Subcutaneous abdominal adipose tissue (tissue), 5 donors: ENCODE measurements at regions not wholly inside any gene's neighbourhood (a gene's known extent, or its start where the extent isn't known, plus 50 kb on each side); places are given as distances from the start of the nearest gene placed in this dataset.

Experiments
- H3K27ac ChIP-seq: one replicate; pipeline ENCODE4 v1.7.0; 2013; ENCODE audit warnings: low read depth, mild to moderate bottlenecking, inconsistent platforms, low read length, moderate library complexity
- H3K27me3 ChIP-seq, 5 donors: one replicate each; pipeline ENCODE4 v1.7.0; 2013; ENCODE audit warnings: low read length in 5 of 5, inconsistent platforms in 1 of 5; ENCODE audit not compliant: control insufficient read depth in 5 of 5, insufficient read depth in 4 of 5
- H3K36me3 ChIP-seq, 5 donors: one replicate each; pipeline ENCODE4 v1.7.0; 2013; ENCODE audit warnings: low read length in 5 of 5; ENCODE audit not compliant: control insufficient read depth in 5 of 5, insufficient read depth in 5 of 5
- H3K4me1 ChIP-seq, 5 donors: one replicate each; pipeline ENCODE4 v1.7.0; 2013; ENCODE audit warnings: low read length in 5 of 5, mild to moderate bottlenecking in 3 of 5, moderate library complexity in 1 of 5; ENCODE audit not compliant: control insufficient read depth in 5 of 5, insufficient read depth in 5 of 5
- H3K4me3 ChIP-seq, 5 donors: one replicate each; pipeline ENCODE4 v1.7.0; 2013; ENCODE audit warnings: low read length in 5 of 5, low read depth in 1 of 5
- H3K9ac ChIP-seq, 5 donors: one replicate each; pipeline ENCODE4 v1.7.0; 2013; ENCODE audit warnings: low read length in 5 of 5, mild to moderate bottlenecking in 4 of 5, moderate library complexity in 3 of 5
- H3K9me3 ChIP-seq, 5 donors: one replicate each; pipeline ENCODE4 v1.7.0; 2013; ENCODE audit warnings: low read length in 5 of 5; ENCODE audit not compliant: control insufficient read depth in 5 of 5
- donor health status: healthy.
- donor health status: healthy.
- donor health status: healthy.
- donor health status: healthy.
- donor health status: healthy.

DNA sequence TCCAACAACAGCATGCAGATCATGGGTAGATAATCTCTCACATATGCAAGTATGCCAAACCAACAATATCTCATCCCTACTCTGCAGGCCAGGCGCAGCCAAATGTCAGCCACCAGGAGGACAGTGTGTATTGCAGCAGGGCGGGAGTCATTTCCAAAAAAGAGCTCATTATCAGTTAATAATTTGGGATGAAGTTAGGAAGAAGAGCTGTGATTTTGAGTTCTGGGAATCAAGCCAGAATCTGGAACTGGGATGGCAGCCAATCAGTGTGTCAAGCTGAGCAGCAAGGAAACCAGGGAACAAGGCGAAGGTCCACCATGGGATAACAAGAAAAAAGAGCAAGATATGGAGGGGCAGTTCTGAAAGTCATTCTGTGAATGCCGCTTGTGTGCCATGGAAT, 88.2 kb upstream of the CAMK2D start:
- Histone ChIP-seq H3K27me3 (no peaks in the 10 kb centered on the region), H3K27ac (no peak overlapping the region), H3K9me3 (no peaks in the 10 kb centered on the region), H3K4me1 (peaks cover 0 to 17% (median 14%) of the 10 kb centered on the region in 5 donors), H3K36me3 (no peaks in the 10 kb centered on the region), H3K9ac (no peak overlapping the region), H3K4me3 (no peak overlapping the region)

DNA sequence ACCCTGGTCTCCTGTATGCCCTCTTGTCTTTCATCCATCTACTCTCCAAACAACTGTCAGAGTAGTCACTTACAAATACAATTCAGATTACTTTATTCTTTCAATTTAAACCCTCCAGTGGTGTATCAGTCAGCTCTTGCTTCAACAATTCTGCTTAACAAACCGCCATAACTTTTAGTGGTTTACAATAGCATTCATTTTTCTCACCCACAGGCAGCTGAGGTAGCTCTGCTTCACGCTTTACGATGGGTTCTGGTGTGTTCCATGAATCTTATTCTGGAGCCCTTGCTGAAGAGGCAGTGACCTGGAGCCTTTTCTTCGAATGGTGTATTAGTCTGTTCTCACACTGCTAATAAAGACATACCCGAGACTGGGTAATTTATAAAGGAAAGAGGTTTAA, 86.2 kb upstream of the CAMK2D start:
- H3K27ac ChIP-seq, result no peak overlapping the region
- no peaks in the 10 kb centered on the region for H3K9me3 ChIP-seq
- no peak overlapping the region for H3K9ac ChIP-seq
- H3K4me3 ChIP-seq, result no peak overlapping the region
- H3K4me1 ChIP-seq, result peaks cover 0 to 17% (median 14%) of the 10 kb centered on the region in 5 donors
- H3K36me3 ChIP-seq, result no peaks in the 10 kb centered on the region
- no peaks in the 10 kb centered on the region for H3K27me3 ChIP-seq

DNA sequence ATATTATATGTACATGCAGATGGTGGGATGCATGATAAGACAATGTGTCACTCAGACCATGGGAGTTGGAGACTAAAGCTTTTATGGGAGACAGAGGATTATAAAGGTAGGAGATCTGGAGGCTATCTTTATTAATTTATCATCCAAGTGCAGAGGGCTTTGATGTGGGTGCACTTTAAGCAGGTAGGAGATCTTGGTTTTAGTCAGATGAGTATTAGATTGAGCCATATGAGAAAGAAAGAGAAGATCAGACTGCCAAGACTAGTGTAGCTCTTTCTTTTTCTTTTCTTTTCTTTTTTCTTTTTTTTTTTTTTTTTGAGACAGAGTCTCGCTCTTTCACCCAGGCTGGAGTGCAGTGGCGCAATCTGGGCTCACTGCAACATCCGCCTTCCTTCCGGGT, 84.9 kb upstream of the CAMK2D start:
- no peaks in the 10 kb centered on the region for H3K36me3 ChIP-seq
- no peak overlapping the region for H3K9ac ChIP-seq
- peaks cover 0 to 17% (median 14%) of the 10 kb centered on the region in 5 donors for H3K4me1 ChIP-seq
- H3K27me3 ChIP-seq, result no peaks in the 10 kb centered on the region
- no peak overlapping the region for H3K4me3 ChIP-seq
- no peaks in the 10 kb centered on the region for H3K9me3 ChIP-seq
- no peak overlapping the region for H3K27ac ChIP-seq

DNA sequence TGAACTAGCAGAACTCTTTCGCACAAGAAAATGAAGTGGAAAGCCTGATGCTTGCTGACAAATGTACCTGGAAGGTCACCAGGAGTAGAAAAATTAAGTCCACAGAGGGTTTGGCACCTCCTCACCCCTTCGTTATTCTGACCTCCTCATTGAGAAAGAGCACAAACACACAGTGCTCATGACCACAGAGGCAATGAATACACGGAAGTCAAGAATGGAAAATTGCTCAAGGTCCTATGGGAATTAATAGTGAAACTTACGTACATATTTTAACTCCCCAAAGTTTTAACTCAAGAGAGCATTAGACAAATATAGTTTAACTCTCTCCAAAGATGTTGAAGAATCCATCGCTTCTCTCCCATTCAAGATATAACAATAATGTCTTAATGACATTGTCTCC, 83.6 kb upstream of the CAMK2D start:
- no peaks in the 10 kb centered on the region for H3K36me3 ChIP-seq
- peak overlapping the region in 4 of 5 donors; percentile 5 to 47 (median 26) for H3K4me3 ChIP-seq
- H3K9me3 ChIP-seq, result no peaks in the 10 kb centered on the region

DNA sequence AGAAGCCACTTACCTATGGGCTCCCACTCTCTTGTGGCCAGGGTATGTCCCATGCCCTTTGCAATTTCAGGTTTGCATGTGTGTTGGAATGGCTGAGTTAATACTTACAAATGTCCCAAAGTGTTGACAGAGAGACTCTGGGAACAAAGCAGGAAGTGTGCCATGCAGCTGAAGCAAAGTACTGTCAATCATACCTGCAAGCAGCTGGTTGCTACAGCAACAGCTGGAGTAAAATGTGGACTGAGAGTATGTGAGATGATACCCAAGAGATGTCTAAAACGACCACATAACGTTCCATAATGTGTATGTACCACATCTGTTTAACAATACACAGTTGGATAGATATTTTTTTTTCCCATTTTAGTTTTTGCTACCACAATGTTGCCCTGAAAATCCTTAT, 82.8 kb upstream of the CAMK2D start:
- no peaks in the 10 kb centered on the region for H3K27me3 ChIP-seq
- H3K4me1 ChIP-seq, result peaks cover 0 to 10% (median 9%) of the 10 kb centered on the region in 5 donors
- no peaks in the 10 kb centered on the region for H3K9me3 ChIP-seq
- H3K9ac ChIP-seq, result no peak overlapping the region
- no peaks in the 10 kb centered on the region for H3K36me3 ChIP-seq
- H3K4me3 ChIP-seq, result no peak overlapping the region
- no peak overlapping the region for H3K27ac ChIP-seq

More for the DNA sequence above, 83.6 kb upstream of the CAMK2D start:
- Histone ChIP-seq H3K27ac (no peak overlapping the region), H3K9ac (no peak overlapping the region), H3K27me3 (no peaks in the 10 kb centered on the region), H3K4me1 (peaks cover 0 to 17% (median 14%) of the 10 kb centered on the region in 5 donors)

DNA sequence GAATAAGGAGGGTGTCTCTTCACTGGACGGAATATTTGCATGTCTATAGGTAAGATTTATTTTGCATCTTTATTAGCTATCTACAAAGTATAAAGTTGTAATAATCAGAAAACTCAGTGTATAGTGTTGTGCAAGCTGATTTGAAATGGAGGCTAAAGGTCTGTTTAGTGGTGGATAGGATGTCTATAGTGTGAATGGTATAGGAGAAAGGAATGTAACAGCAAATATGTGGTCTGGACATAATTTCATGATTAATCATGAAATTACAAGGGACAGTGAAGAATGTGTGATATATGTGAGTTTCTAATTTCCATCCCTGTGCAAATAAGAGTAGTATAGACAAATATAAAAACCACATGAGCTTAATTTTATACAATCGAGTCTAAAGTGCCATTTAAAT, 79.3 kb upstream of the CAMK2D start:
- Histone ChIP-seq H3K4me1 (peaks cover 0 to 19% (median 15%) of the 10 kb centered on the region in 5 donors), H3K36me3 (no peaks in the 10 kb centered on the region), H3K27ac (no peak overlapping the region), H3K9me3 (no peaks in the 10 kb centered on the region), H3K27me3 (no peaks in the 10 kb centered on the region), H3K4me3 (no peak overlapping the region), H3K9ac (no peak overlapping the region)

DNA sequence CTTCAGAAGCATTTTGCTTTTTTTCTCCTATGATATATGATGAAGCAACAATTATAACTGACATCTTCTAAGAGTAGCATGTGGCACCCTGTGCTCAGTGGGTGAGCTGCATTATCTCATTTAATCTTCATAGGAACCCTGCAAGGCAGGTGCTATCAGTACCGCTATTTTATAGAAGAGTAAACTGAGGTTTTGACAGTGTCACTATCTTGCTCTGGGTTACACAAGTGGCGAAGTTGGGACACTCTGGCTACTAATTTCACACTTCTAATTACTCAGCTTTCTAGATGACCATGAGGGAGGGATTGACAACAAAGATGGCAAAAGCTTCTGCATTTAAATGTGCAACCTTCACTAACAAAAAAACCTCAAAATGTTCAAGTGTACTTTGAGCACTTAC, 76.9 kb upstream of the CAMK2D start:
- H3K36me3 ChIP-seq, result no peaks in the 10 kb centered on the region
- no peak overlapping the region for H3K27ac ChIP-seq
- peaks cover 0 to 10% (median 6%) of the 10 kb centered on the region in 5 donors for H3K4me1 ChIP-seq
- H3K4me3 ChIP-seq, result no peak overlapping the region
- no peaks in the 10 kb centered on the region for H3K9me3 ChIP-seq
- no peak overlapping the region for H3K9ac ChIP-seq
- H3K27me3 ChIP-seq, result no peaks in the 10 kb centered on the region

DNA sequence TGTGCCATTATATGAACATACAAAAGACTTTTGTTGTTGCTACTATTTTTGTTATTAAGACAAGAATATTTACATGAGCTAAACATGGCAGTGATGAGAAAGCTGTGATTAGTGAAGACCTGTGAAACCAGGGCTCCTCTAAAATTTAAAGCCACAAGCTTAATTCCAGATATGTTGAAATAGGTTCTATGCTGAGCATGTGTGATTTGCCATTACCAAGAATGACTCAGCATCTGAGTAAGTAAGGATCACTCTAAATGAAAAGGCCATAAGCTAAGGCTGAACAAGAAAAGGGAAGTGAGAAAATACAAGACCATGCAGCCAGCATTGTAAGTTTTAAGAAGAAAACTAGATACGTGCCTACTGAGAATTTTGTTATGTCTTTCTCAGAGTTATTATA, 75.9 kb upstream of the CAMK2D start:
- Histone ChIP-seq H3K27me3 (no peaks in the 10 kb centered on the region), H3K9me3 (no peaks in the 10 kb centered on the region), H3K9ac (no peak overlapping the region), H3K4me1 (peaks cover 0 to 10% (median 6%) of the 10 kb centered on the region in 5 donors), H3K27ac (peak overlapping the region; percentile 15), H3K36me3 (no peaks in the 10 kb centered on the region), H3K4me3 (no peak overlapping the region)

DNA sequence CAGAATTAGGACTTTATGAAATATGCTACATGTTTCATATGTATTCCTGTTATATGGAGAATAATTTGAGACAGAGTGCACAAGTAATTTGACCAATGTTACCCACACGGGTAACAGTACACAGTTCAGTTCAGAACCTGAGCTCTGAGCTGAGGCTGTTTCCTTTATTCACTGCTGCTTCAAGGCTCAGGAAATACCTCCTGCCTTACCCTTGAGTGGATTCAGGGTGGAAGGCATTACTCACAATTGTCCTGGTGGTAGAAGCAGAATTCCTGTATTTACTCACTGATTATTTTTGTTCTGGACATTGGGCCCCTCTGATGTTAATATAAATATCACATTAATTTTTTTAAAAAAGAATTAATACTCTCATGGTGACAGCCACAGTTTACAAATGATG, 73.5 kb upstream of the CAMK2D start:
- no peak overlapping the region for H3K27ac ChIP-seq
- no peak overlapping the region for H3K4me3 ChIP-seq

DNA sequence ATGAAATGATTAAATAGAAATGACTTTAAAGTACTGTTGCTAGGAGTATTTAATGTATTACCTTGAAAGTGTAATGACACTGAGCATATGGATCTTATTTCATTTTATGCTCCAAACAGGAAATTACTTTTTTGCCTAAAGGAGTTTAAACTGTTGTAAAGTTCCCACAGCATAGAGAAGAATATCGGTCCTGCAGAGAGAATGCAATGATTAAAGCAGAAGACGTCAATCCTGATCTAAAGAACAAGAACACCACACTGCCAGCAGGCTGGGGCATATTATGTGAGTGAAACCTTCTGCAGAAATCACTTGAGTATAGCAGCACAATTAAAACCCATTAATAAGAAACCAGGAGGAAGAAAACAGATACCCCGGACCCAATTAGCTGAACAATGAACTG, 72.8 kb upstream of the CAMK2D start:
- no peak overlapping the region for H3K4me3 ChIP-seq
- H3K9ac ChIP-seq, result no peak overlapping the region
- no peak overlapping the region for H3K27ac ChIP-seq
- H3K36me3 ChIP-seq, result no peaks in the 10 kb centered on the region
- no peaks in the 10 kb centered on the region for H3K27me3 ChIP-seq
- no peaks in the 10 kb centered on the region for H3K9me3 ChIP-seq
- H3K4me1 ChIP-seq, result peaks cover 0 to 10% (median 6%) of the 10 kb centered on the region in 5 donors

More for the DNA sequence above, 73.5 kb upstream of the CAMK2D start:
- H3K4me1 ChIP-seq, result peaks cover 0 to 10% (median 6%) of the 10 kb centered on the region in 5 donors
- H3K9me3 ChIP-seq, result no peaks in the 10 kb centered on the region
- H3K9ac ChIP-seq, result no peak overlapping the region
- H3K36me3 ChIP-seq, result no peaks in the 10 kb centered on the region
- no peaks in the 10 kb centered on the region for H3K27me3 ChIP-seq

DNA sequence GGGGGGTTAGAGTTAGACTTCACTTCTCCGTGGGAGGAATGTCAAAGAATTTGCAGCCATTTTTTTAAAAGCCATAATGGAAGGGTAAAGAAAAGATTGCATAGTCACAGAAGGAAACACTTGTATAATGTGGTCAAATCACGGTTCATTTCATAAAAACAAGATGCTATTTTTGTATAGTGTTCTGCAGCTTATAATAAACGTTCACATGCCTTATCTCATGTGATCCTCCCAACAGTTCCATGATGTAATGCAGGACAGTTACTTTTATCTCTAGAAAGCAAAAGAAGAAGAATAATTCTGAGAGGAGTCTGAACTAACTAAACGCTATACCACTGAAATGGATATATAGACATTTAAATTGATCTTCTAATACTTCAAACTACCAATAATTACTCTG, 71.3 kb upstream of the CAMK2D start:
- Histone ChIP-seq H3K4me1 (peaks cover 0 to 8% (median 5%) of the 10 kb centered on the region in 5 donors), H3K9ac (no peak overlapping the region), H3K4me3 (no peak overlapping the region), H3K9me3 (no peaks in the 10 kb centered on the region), H3K27ac (no peak overlapping the region), H3K36me3 (no peaks in the 10 kb centered on the region), H3K27me3 (no peaks in the 10 kb centered on the region)
